Breast epithelium (tissue), 4 donors: ENCODE measurements at regions not wholly inside any gene's neighbourhood (a gene's known extent, or its start where the extent isn't known, plus 50 kb on each side); places are given as distances from the start of the nearest gene placed in this dataset.

ENCODE experiments used
- DNase-seq, 2 donors: peaks; one replicate each; pipeline ENCODE4 v3.0.0-alpha.2; 2019; ENCODE audit warnings: low spot score in 2 of 2
- H3K27ac ChIP-seq, 2 donors: fragments of 200-600 bp; sonication (generic) in 1 of 2; one replicate each; pipeline ENCODE4 v1.5.1; 2016 to 2019; ENCODE audit warnings: mild to moderate bottlenecking in 1 of 2
- H3K27me3 ChIP-seq, 2 donors: fragments of 200-600 bp; sonication (generic) in 1 of 2; one replicate each; pipeline versions ENCODE4 v1.5.1 to v1.6.0; 2017 to 2019; ENCODE audit warnings: control low read depth in 1 of 2, mild to moderate bottlenecking in 1 of 2
- H3K36me3 ChIP-seq: fragments of 200-600 bp; one replicate; pipeline ENCODE4 v1.5.1; 2019
- H3K4me1 ChIP-seq, 2 donors: fragments of 200-600 bp; sonication (generic); one replicate each; pipeline ENCODE4 v1.5.1; 2016 to 2019; ENCODE audit warnings: control low read depth in 1 of 2
- H3K4me3 ChIP-seq, 3 donors: fragments of 200-600 bp; sonication (generic); 1 replicate in 2 of 3; 2 replicates in 1 of 3; pipeline ENCODE4 v1.5.1; 2016 to 2019; ENCODE audit warnings: mild to moderate bottlenecking in 3 of 3, moderate library complexity in 2 of 3
- H3K9me3 ChIP-seq, 2 donors: fragments of 200-600 bp; sonication (generic) in 1 of 2; one replicate each; pipeline ENCODE4 v1.5.1; 2016 to 2019; ENCODE audit warnings: control low read depth in 1 of 2
- POLR2A ChIP-seq: fragments of 450-650 bp; IDR thresholded peaks from one replicate; pipeline ENCODE4 v1.6.1; 2016; ENCODE audit warnings: antibody characterized with exemption, mild to moderate bottlenecking, moderate library complexity
- POLR2AphosphoS5 ChIP-seq, 3 donors: sonication (generic); formaldehyde crosslinking; IDR thresholded peaks; one replicate each; pipeline ENCODE4 v1.6.1; 2017; ENCODE audit warnings: antibody characterized with exemption in 3 of 3
- intact Hi-C: fragments of 100-400 bp; cut with DNase I; formaldehyde crosslinking; loops from one replicate; pipeline ENCODE4 v1.15.1; 2023; ENCODE audit warnings: low total_unique reads
- TF ChIP-seq, protein P1 (sequence below), 3 donors: fragments of 450-650 bp; IDR thresholded peaks; one replicate each; pipeline ENCODE4 v1.5.1; 2016 to 2017; ENCODE audit warnings: antibody characterized with exemption in 3 of 3, mild to moderate bottlenecking in 3 of 3, moderate library complexity in 3 of 3

DNA sequence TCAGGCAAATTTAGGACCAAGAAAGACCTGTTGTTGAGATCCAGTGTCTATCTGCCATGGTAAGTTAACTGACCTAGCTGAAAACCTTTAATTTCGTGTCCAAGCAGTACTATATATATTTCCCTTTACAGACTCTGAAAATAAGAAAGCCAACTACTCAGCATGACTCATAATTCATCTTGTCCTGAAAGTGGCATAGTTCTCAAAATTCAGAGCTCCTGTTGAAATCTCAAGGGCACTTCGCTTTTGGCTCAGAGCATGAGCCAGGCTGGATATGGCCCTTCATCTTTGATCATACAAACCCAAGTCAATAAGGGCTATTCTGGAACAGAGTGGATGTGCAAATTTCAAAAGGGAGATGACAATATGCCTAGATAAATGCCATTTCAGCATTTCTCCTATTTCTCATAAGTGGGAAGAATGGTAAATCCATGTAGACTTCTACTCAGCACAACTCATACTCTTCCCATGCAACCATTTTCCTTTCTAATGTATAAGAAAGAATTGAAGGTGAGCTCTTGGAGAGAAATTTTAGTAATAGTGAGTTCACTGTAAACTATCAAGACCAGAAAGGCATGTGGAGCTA, 567.9 kb upstream of the DAB2 start:
- Histone ChIP-seq H3K27me3 (no peaks in the 10 kb centered on the region), H3K9me3 (no peaks in the 10 kb centered on the region), H3K27ac (no peak overlapping the region), H3K36me3 (no peaks in the 10 kb centered on the region), H3K4me1 (no peaks in the 10 kb centered on the region), H3K4me3 (no peak overlapping the region)
- TF ChIP-seq POLR2AphosphoS5 (IDR thresholded peaks at IDR 0.05): no peak
- TF ChIP-seq, protein P1, sequence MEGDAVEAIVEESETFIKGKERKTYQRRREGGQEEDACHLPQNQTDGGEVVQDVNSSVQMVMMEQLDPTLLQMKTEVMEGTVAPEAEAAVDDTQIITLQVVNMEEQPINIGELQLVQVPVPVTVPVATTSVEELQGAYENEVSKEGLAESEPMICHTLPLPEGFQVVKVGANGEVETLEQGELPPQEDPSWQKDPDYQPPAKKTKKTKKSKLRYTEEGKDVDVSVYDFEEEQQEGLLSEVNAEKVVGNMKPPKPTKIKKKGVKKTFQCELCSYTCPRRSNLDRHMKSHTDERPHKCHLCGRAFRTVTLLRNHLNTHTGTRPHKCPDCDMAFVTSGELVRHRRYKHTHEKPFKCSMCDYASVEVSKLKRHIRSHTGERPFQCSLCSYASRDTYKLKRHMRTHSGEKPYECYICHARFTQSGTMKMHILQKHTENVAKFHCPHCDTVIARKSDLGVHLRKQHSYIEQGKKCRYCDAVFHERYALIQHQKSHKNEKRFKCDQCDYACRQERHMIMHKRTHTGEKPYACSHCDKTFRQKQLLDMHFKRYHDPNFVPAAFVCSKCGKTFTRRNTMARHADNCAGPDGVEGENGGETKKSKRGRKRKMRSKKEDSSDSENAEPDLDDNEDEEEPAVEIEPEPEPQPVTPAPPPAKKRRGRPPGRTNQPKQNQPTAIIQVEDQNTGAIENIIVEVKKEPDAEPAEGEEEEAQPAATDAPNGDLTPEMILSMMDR (IDR thresholded peaks at IDR 0.05): no peak
- TF ChIP-seq POLR2A: no peak
- intact Hi-C loops: no loop called here
- no peak for DNase-seq

DNA sequence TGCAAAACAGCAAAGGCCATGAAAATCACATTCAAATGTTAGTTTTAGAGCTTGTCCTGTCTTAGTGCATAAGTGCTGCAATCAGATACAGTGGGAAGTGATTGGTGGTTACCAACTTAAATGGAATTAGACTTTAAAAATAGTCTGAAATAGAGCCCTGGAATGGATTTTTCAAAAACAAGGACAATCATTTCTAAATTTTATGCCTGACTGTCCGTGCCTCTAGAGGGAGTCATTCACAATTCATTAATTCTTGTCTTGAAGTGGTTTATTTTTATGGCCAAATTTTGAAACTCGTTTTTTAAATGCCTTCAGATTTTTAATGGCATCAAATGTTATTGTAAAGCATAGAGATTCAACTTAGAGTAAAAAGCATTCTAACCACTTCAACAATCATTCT, 561.8 kb upstream of the DAB2 start:
- Histone ChIP-seq H3K9me3 (no peaks in the 10 kb centered on the region), H3K4me3 (no peak overlapping the region), H3K36me3 (no peaks in the 10 kb centered on the region), H3K27me3 (no peaks in the 10 kb centered on the region), H3K4me1 (no peaks in the 10 kb centered on the region), H3K27ac (no peak overlapping the region)
- DNase-seq: no peak
- no peak for TF ChIP-seq POLR2A
- TF ChIP-seq, protein P1 (IDR thresholded peaks at IDR 0.05): no peak
- no peak for TF ChIP-seq POLR2AphosphoS5 (IDR thresholded peaks at IDR 0.05)
- intact Hi-C loops: loop anchor here (10.0 kb wide), 1 partner anchor 1112 kb away; no protein-coding TSS in a partner anchor

DNA sequence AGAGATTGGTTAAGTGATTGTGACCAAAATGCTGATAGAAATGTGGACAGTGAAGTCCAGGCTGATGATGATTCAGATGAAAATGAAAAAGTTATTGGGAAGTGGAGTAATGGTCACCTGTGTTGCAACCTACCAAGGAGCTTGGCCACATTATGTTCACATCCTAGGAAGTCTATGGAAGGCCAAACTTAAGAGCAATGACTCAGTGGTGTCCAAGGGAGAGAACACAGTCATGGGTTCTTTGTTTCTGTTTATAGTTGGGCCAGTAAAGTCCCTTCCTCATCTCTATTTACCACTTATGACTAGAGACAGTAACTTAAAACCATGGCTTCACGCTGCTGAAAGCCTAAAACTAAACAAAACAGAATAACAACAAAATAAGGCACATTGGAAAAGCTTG, 555.3 kb upstream of the DAB2 start:
- intact Hi-C loops: loop anchor here (10.0 kb wide), 1 partner anchor 1105 kb away; no protein-coding TSS in a partner anchor
- DNase-seq: no peak
- H3K4me3 ChIP-seq: no peak overlapping the region
- no peaks in the 10 kb centered on the region for H3K9me3 ChIP-seq
- no peaks in the 10 kb centered on the region for H3K36me3 ChIP-seq
- H3K27me3 ChIP-seq: no peaks in the 10 kb centered on the region
- no peaks in the 10 kb centered on the region for H3K4me1 ChIP-seq
- TF ChIP-seq POLR2A: no peak
- no peak for TF ChIP-seq POLR2AphosphoS5 (IDR thresholded peaks at IDR 0.05)
- TF ChIP-seq, protein P1 (IDR thresholded peaks at IDR 0.05): no peak
- no peak overlapping the region for H3K27ac ChIP-seq

DNA sequence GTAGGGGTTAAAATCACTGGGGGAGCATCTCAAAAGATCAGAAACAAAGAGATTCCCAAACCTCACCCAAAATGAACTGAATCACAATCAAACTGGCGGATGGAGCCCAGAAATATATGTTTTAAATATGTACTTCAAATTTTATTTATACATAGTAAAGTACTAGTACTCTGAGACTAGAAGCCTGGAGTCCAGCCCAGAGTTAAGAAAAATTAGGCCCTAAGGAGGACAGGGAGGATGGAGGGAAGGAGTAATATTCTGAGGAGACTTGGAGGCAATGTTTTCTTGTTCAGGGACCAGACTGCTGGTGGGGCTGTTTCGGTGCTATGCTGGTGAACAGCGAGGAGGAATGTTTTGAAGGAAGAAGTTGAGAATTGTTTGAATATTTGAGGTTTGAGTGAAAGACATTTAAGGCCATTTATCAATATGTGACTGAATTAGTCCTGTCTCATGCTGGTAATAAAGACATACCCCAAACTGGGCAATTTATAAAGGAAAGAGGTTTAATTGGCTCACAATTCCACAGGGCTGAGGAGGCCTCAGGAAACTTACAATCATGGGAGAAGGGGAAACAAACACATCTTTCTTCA, 552.4 kb upstream of the DAB2 start:
- Histone ChIP-seq H3K36me3 (no peaks in the 10 kb centered on the region), H3K4me1 (no peaks in the 10 kb centered on the region), H3K9me3 (no peaks in the 10 kb centered on the region), H3K4me3 (no peak overlapping the region), H3K27ac (no peak overlapping the region), H3K27me3 (no peaks in the 10 kb centered on the region)
- DNase-seq: no peak
- intact Hi-C loops: no loop called here
- TF ChIP-seq POLR2AphosphoS5 (IDR thresholded peaks at IDR 0.05) (no peak), POLR2A (no peak)
- TF ChIP-seq, protein P1 (IDR thresholded peaks at IDR 0.05): no peak

DNA sequence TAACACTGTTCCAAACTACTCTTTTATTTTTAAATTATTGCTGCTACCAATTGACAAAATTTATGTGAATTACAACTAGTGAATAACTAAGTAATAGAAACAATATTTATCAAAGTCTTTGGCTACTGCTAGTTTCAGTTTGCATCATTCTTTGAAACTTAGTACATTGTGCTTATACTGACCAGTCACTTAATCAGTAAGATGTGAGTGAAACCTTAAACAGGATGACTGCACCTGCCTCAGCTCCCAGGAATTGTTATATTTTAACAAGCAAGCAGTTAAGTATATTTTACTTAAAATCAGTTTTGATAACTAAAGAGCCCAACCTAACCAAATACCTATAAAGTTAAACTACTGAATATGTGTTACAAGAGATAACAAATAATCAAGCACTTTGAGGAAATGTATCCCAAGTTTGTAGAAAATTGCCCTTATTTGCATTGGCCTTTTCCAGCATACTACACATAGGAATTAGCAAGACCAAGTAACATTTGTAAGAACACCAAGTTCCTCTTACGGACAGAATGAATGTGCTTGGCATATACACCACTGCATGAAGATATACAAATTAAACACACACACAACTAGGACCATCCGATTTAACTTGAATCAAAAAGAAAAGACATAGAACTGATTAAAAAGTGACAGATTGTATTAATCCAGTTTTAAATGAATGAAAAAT, 545.5 kb upstream of the DAB2 start:
- intact Hi-C loops: no loop called here
- DNase-seq: no peak
- TF ChIP-seq, protein P1 (IDR thresholded peaks at IDR 0.05): no peak
- TF ChIP-seq POLR2A: no peak
- no peak for TF ChIP-seq POLR2AphosphoS5 (IDR thresholded peaks at IDR 0.05)
- H3K4me1 ChIP-seq: no peaks in the 10 kb centered on the region
- no peaks in the 10 kb centered on the region for H3K9me3 ChIP-seq
- no peak overlapping the region for H3K27ac ChIP-seq
- H3K27me3 ChIP-seq: no peaks in the 10 kb centered on the region
- no peaks in the 10 kb centered on the region for H3K36me3 ChIP-seq
- H3K4me3 ChIP-seq: no peak overlapping the region
